A549 (cell line): ENCODE measurements at regions not wholly inside any gene's neighbourhood (a gene's known extent, or its start where the extent isn't known, plus 50 kb on each side); places are given as distances from the start of the nearest gene placed in this dataset.

Experiments
- ATAC-seq, 2 experiments: fragments of 200-7000 bp in 1 of 2; fragments of >200 bp in 1 of 2; cut with Nextera tagmentation in 1 of 2; cut with Tn5 transposase in 1 of 2; 3 replicates each; pipeline versions ENCODE4 v1.8.0 to v1.9.1; 2018 to 2020; ENCODE audit warnings: mild to moderate bottlenecking in 1 of 2, moderate library complexity in 1 of 2
- CTCF ChIA-PET: fragments of 300-600 bp; sonication (Branson Sonifier 250); formaldehyde crosslinking; extraction: SDS; loops from one replicate; lab custom pipeline; 2021; ENCODE audit warnings: antibody characterized with exemption, inconsistent platforms; lab: Yijun Ruan, JAX
- POLR2A ChIA-PET: fragments of 350-600 bp; formaldehyde crosslinking; extraction: SDS; loops from one replicate; lab custom pipeline; 2021; ENCODE audit warnings: antibody characterized with exemption, inconsistent platforms; lab: Yijun Ruan, JAX
- DNase-seq, 2 experiments: peaks; one replicate each; pipeline versions ENCODE4 v3.0.0 to v3.0.0-alpha.2; 2011 to 2016; ENCODE audit warnings: low read depth in 1 of 2, low spot score in 1 of 2
- FAIRE-seq: peaks from 2 replicates; lab custom pipeline; 2011; peaks lifted over from hg19 to GRCh38; lab: Jason Lieb, UNC
- H3K27ac ChIP-seq, 2 experiments: fragments of >200 bp; sonication (Bioruptor Twin); formaldehyde crosslinking; 3 replicates each; pipeline ENCODE4 v1.5.1; 2016 to 2017
- H3K4me1 ChIP-seq: fragments of >200 bp; sonication (Bioruptor Twin); formaldehyde crosslinking; 3 replicates; pipeline ENCODE4 v1.6.1; 2016
- H3K4me2 ChIP-seq: fragments of >200 bp; sonication (Bioruptor Twin); formaldehyde crosslinking; 3 replicates; pipeline ENCODE4 v1.6.1; 2016
- H3K4me3 ChIP-seq: fragments of >200 bp; sonication (Bioruptor Twin); formaldehyde crosslinking; 3 replicates; pipeline ENCODE4 v1.5.1; 2016
- H3K9me3 ChIP-seq: fragments of >200 bp; sonication (Bioruptor Twin); formaldehyde crosslinking; 3 replicates; pipeline ENCODE4 v1.6.1; 2016
- BCL3 ChIP-seq: fragments of >200 bp; sonication (Bioruptor Twin); formaldehyde crosslinking; IDR thresholded peaks from 3 replicates; pipeline ENCODE4 v1.6.1; 2016
- CBX8 ChIP-seq: fragments of 200-600 bp; sonication (generic); IDR thresholded peaks from 2 replicates; pipeline ENCODE4 v1.6.1; 2016
- CHD4 ChIP-seq: fragments of 200-600 bp; sonication (generic); IDR thresholded peaks from 2 replicates; pipeline ENCODE4 v1.6.1; 2016; ENCODE audit warnings: antibody characterized with exemption, mild to moderate bottlenecking, borderline replicate concordance
- EHF ChIP-seq: fragments of 250-450 bp; sonication (Bioruptor Pico); IDR thresholded peaks from 2 replicates; pipeline ENCODE4 v1.5.0; 2020; ENCODE audit warnings: mild to moderate bottlenecking
- ELK1 ChIP-seq: fragments of 150-350 bp; IDR thresholded peaks from 2 replicates; pipeline ENCODE4 v1.6.1; 2014; ENCODE audit warnings: low read depth, mild to moderate bottlenecking, low read length
- HDAC2 ChIP-seq: fragments of 200-600 bp; sonication (generic); IDR thresholded peaks from 2 replicates; pipeline ENCODE4 v1.6.1; 2016
- HES2 ChIP-seq: fragments of >200 bp; sonication (Bioruptor Twin); formaldehyde crosslinking; IDR thresholded peaks from 2 replicates; pipeline ENCODE4 v1.6.1; 2016
- HOXB13 ChIP-seq: fragments of 250-450 bp; sonication (Bioruptor Pico); IDR thresholded peaks from 2 replicates; pipeline ENCODE4 v1.5.0; 2020; ENCODE audit warnings: low read depth, mild to moderate bottlenecking, moderate library complexity
- HOXB5 ChIP-seq: fragments of 250-450 bp; sonication (Bioruptor Pico); IDR thresholded peaks from 2 replicates; pipeline ENCODE4 v1.5.0; 2020; ENCODE audit warnings: mild to moderate bottlenecking, moderate library complexity
- JUNB ChIP-seq: fragments of >200 bp; sonication (Bioruptor Twin); formaldehyde crosslinking; IDR thresholded peaks from 2 replicates; pipeline ENCODE4 v1.6.1; 2016
- MAX ChIP-seq: IDR thresholded peaks from 2 replicates; pipeline ENCODE4 v1.6.1; 2012
- MYC ChIP-seq: IDR thresholded peaks from 2 replicates; pipeline ENCODE4 v1.6.1; 2012; ENCODE audit warnings: mild to moderate bottlenecking, inconsistent platforms, low read length, improper control_type of control experiment, borderline replicate concordance
- POLR2A ChIP-seq: IDR thresholded peaks from 2 replicates; pipeline ENCODE4 v1.6.1; 2012; ENCODE audit warnings: mild to moderate bottlenecking, low read length
- RAD21 ChIP-seq, 2 experiments: fragments of >200 bp in 1 of 2; sonication (Bioruptor Twin) in 1 of 2; formaldehyde crosslinking in 1 of 2; IDR thresholded peaks in 1 of 2; conservative IDR thresholded peaks in 1 of 2; 2 replicates in 1 of 2; 3 replicates in 1 of 2; pipeline ENCODE4 v1.6.1; 2012 to 2018; ENCODE audit warnings: inconsistent platforms in 1 of 2
- RCOR1 ChIP-seq: fragments of 150-350 bp; IDR thresholded peaks from 2 replicates; pipeline ENCODE4 v1.6.1; 2014; ENCODE audit warnings: antibody characterized with exemption, low read length, low read depth
- REST ChIP-seq: fragments of 200-600 bp; sonication (generic); IDR thresholded peaks from 2 replicates; pipeline ENCODE4 v1.6.1; 2016; ENCODE audit warnings: antibody characterized with exemption, mild to moderate bottlenecking, moderate library complexity
- TFCP2L1 ChIP-seq: fragments of 250-450 bp; sonication (Bioruptor Pico); IDR thresholded peaks from 2 replicates; pipeline ENCODE4 v1.5.0; 2021; ENCODE audit warnings: mild to moderate bottlenecking
- ZNF302 ChIP-seq: fragments of 250-450 bp; sonication (Bioruptor Pico); IDR thresholded peaks from 2 replicates; pipeline ENCODE4 v1.9.0; 2021; ENCODE audit warnings: inconsistent platforms, mild to moderate bottlenecking, moderate library complexity
- WGBS: methylation state at CpG from one replicate; pipeline ENCODE4 v1.1.6; 2017; ENCODE audit errors: missing lambda C conversion rate; 5-methylcytosine and 5-hydroxymethylcytosine counted together

GRCh38 chr18:78889250-78889649, 90.4 kb upstream of the SALL3 start:
- no peaks in the 10 kb centered on the region for H3K9me3 ChIP-seq
- no peak overlapping the region for H3K4me2 ChIP-seq
- WGBS, result 7% methylated on average over 1 of the region's 1 CpG
- POLR2A ChIA-PET, result no interaction called here
- TF ChIP-seq MAX, result no peak
- no peak for TF ChIP-seq ELK1
- TF ChIP-seq ZNF302 (CRISPR knock-in tag), result no peak
- no peak for TF ChIP-seq HOXB5 (CRISPR knock-in tag)
- TF ChIP-seq HDAC2, result no peak
- TF ChIP-seq REST, result no peak
- TF ChIP-seq JUNB, result no peak
- ATAC-seq, result no peak
- no peak for DNase-seq
- H3K27ac ChIP-seq, result no peak overlapping the region
- FAIRE-seq, result no peak
- H3K4me1 ChIP-seq, result no peaks in the 10 kb centered on the region
- no peak overlapping the region for H3K4me3 ChIP-seq
- CTCF ChIA-PET, result no interaction called here

GRCh38 chr18:78890388-78890787, 89.2 kb upstream of the SALL3 start:
- no peak for FAIRE-seq
- no peaks in the 10 kb centered on the region for H3K9me3 ChIP-seq
- DNase-seq, result no peak
- no peak overlapping the region for H3K4me3 ChIP-seq
- ChIA-PET POLR2A (no interaction called here), CTCF (no interaction called here)
- H3K27ac ChIP-seq, result no peak overlapping the region
- ATAC-seq, result no peak
- TF ChIP-seq RAD21 (conservative IDR thresholded peaks at IDR 0.05 in 1 of 2, IDR thresholded peaks at IDR 0.05 in 1 of 2) (no peak), BCL3 (no peak), RCOR1 (no peak), CHD4 (no peak), HES2 (no peak), POLR2A (no peak), TFCP2L1 (CRISPR knock-in tag) (no peak), EHF (CRISPR knock-in tag) (no peak), HOXB13 (CRISPR knock-in tag) (no peak)
- WGBS, result 35% methylated on average over 3 of the region's 3 CpGs
- H3K4me1 ChIP-seq, result no peaks in the 10 kb centered on the region
- no peak overlapping the region for H3K4me2 ChIP-seq

GRCh38 chr18:78891185-78891762, 88.3 kb upstream of the SALL3 start:
- ChIA-PET POLR2A (no interaction called here), CTCF (no interaction called here)
- DNase-seq (no peak), ATAC-seq (no peak), FAIRE-seq (no peak)
- no peak for TF ChIP-seq CBX8
- TF ChIP-seq MYC, result no peak
- no peak for TF ChIP-seq HES2
- H3K4me2 ChIP-seq, result no peak overlapping the region
- H3K4me3 ChIP-seq, result no peak overlapping the region
- 0% methylated on average over 4 of the region's 4 CpGs for whole genome bisulfite sequencing
- no peaks in the 10 kb centered on the region for H3K9me3 ChIP-seq
- H3K4me1 ChIP-seq, result no peaks in the 10 kb centered on the region
- H3K27ac ChIP-seq, result no peak overlapping the region
